IPS-15b (cell line): ENCODE measurements at regions not wholly inside any gene's neighbourhood (a gene's known extent, or its start where the extent isn't known, plus 50 kb on each side); places are given as distances from the start of the nearest gene placed in this dataset.

Experiments used
- H3K27me3 ChIP-seq: one replicate; pipeline ENCODE4 v1.6.1; 2013; ENCODE audit warnings: low read length; ENCODE audit not compliant: control insufficient read depth, insufficient read depth
- H3K36me3 ChIP-seq: one replicate; pipeline ENCODE4 v1.6.1; 2013; ENCODE audit warnings: low read length; ENCODE audit not compliant: control insufficient read depth, insufficient read depth
- H3K4me1 ChIP-seq: one replicate; pipeline ENCODE4 v1.6.1; 2013; ENCODE audit warnings: mild to moderate bottlenecking, low read length; ENCODE audit not compliant: control insufficient read depth, insufficient read depth
- H3K4me3 ChIP-seq: one replicate; pipeline ENCODE4 v1.5.1; 2013; ENCODE audit warnings: low read depth, low read length
- H3K9ac ChIP-seq: one replicate; pipeline ENCODE4 v1.6.1; 2013; ENCODE audit warnings: low read depth, mild to moderate bottlenecking, low read length
- H3K9me3 ChIP-seq: one replicate; pipeline ENCODE4 v1.6.1; 2013; ENCODE audit warnings: mild to moderate bottlenecking, low read length; ENCODE audit not compliant: control insufficient read depth, insufficient read depth

DNA sequence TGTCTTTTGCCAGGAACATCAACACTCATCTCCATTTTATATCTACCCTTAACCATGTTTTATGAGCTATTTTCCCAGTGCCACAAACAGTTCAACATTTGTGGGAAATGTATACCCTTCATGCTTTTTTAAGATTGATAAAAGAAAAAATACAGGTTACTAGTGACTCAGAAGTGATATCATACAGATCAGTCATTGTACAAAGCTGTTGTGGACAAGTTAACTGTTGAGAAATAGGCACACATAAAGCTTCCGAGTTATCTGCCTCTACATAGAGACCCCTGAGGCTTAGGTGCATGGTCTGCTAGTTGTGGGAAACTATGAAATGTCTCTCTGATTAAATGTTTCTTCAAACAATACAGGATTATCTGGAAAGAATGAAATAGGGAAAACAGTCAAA is 96.3 kb downstream of the LSM5 start:
- Histone ChIP-seq H3K36me3 (no peaks in the 10 kb centered on the region), H3K9me3 (no peaks in the 10 kb centered on the region), H3K4me1 (no peaks in the 10 kb centered on the region), H3K4me3 (no peak overlapping the region), H3K9ac (no peak overlapping the region), H3K27me3 (no peaks in the 10 kb centered on the region)

- Histone ChIP-seq H3K4me3 (no peak overlapping the region), H3K9ac (no peak overlapping the region), H3K27me3 (no peaks in the 10 kb centered on the region), H3K4me1 (no peaks in the 10 kb centered on the region), H3K36me3 (no peaks in the 10 kb centered on the region), H3K9me3 (no peaks in the 10 kb centered on the region)
Observed at GRCh38 chr7:32390210-32390609, 100.0 kb downstream of the LSM5 start.

GRCh38 chr7:32385316-32385956 is 104.7 kb downstream of the LSM5 start:
- no peak overlapping the region for H3K4me3 ChIP-seq
- no peaks in the 10 kb centered on the region for H3K9me3 ChIP-seq
- no peaks in the 10 kb centered on the region for H3K27me3 ChIP-seq

DNA sequence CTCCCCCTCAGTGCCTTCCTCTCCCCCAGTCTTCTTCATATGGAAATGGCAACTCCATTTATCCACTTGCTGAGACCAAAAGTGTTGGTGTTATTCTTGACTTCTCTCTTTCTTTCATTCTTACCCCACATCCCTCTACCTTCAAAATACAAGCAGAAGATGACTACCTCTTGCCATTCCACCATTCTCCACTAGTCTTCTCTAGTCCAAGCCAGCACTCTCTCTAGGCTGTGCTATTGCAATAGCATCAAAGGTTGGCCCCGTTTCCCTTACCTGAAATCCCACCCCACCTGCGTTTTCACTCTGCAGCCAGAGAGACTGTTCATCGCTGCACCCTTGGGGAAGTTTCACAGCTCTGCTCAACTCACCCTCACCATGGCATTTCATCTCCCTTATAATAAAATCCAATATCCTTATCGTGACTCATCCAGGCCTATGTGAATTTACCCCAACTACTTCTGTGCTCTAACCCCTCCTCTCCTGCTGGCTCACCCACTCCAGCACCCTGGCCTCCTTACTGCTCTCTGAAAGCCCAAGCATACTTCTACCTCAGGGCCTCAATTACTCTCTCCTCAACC is 109.1 kb downstream of the LSM5 start:
- no peak overlapping the region for H3K9ac ChIP-seq
- H3K4me3 ChIP-seq, result no peak overlapping the region
- no peaks in the 10 kb centered on the region for H3K4me1 ChIP-seq
- no peaks in the 10 kb centered on the region for H3K9me3 ChIP-seq
- H3K27me3 ChIP-seq, result peaks cover 3% of the 10 kb centered on the region
- no peaks in the 10 kb centered on the region for H3K36me3 ChIP-seq

More at GRCh38 chr7:32385316-32385956, 104.7 kb downstream of the LSM5 start:
- Histone ChIP-seq H3K4me1 (no peaks in the 10 kb centered on the region), H3K36me3 (no peaks in the 10 kb centered on the region), H3K9ac (no peak overlapping the region)

GRCh38 chr7:32379510-32380112 is 110.6 kb downstream of the LSM5 start:
- no peak overlapping the region for H3K4me3 ChIP-seq
- H3K27me3 ChIP-seq, result peaks cover 3% of the 10 kb centered on the region
- H3K4me1 ChIP-seq, result no peaks in the 10 kb centered on the region
- no peaks in the 10 kb centered on the region for H3K9me3 ChIP-seq
- no peaks in the 10 kb centered on the region for H3K36me3 ChIP-seq
- no peak overlapping the region for H3K9ac ChIP-seq

DNA sequence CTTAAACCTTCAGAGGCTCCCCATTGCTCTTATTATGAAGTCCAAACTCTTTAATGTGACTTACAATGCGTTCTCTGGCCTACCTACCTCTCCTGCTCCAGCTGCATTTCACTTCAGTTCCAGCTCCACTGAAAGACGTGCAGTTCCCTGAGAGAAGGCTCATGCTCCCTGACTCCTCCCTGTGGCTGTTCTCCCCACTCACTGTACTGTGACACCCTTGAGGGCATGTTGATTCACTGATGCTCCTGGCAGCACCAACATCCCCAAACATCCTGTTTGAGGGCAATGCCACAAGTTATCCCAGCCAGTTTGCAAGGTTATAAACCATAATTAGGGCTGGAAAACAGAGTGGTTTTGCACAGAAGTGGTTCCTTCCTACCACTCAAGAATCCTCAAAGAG is 111.2 kb downstream of the LSM5 start:
- no peak overlapping the region for H3K4me3 ChIP-seq
- H3K27me3 ChIP-seq, result peaks cover 3% of the 10 kb centered on the region
- no peaks in the 10 kb centered on the region for H3K36me3 ChIP-seq
- no peaks in the 10 kb centered on the region for H3K4me1 ChIP-seq
- no peaks in the 10 kb centered on the region for H3K9me3 ChIP-seq
- no peak overlapping the region for H3K9ac ChIP-seq

- Histone ChIP-seq H3K4me3 (no peak overlapping the region), H3K4me1 (no peaks in the 10 kb centered on the region), H3K9me3 (no peaks in the 10 kb centered on the region), H3K27me3 (no peaks in the 10 kb centered on the region), H3K36me3 (no peaks in the 10 kb centered on the region), H3K9ac (no peak overlapping the region)
Observed at GRCh38 chr7:32364581-32364980, 125.6 kb downstream of the LSM5 start.

GRCh38 chr7:32360127-32360526 is 130.1 kb downstream of the LSM5 start:
- Histone ChIP-seq H3K9ac (no peak overlapping the region), H3K9me3 (no peaks in the 10 kb centered on the region), H3K27me3 (peaks cover 5% of the 10 kb centered on the region), H3K36me3 (no peaks in the 10 kb centered on the region), H3K4me1 (no peaks in the 10 kb centered on the region), H3K4me3 (no peak overlapping the region)

DNA sequence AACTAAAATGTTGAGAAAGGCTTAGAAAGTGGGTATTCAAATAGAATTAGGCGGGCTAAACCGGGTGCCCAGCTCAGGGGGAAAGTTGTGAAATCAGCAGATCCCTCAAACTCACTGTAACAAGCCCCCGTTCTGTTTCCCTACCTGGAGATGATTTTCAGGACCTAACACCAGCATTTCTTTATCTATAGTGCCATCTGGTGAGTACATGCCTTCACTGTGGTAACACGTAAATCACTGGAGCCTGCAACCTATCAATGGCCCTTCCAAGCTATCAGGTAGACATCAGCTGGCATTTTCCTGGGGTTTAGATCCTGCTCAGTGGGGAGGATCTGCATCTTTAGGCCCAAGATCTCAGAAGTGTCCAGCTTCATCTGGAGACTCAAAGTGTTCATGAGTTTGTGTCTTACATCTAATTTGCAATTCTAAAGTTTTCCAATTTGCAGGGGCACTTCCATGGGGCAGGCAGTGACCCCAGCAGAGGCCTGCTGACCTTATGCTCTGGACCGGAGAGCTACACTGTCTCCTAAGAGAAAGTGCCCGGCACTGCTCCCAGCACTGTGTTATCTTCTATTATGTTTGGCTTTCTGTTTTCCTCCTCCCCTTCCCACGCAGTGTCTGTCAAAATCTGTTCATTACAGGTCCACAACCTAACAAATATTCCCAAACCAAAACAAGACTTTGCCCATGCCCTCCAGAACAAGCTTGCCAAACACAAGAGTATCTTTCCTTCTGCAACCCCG is 132.5 kb downstream of the LSM5 start:
- H3K4me1 ChIP-seq, result no peaks in the 10 kb centered on the region
- peaks cover 5% of the 10 kb centered on the region for H3K27me3 ChIP-seq
- H3K9me3 ChIP-seq, result no peaks in the 10 kb centered on the region
- no peak overlapping the region for H3K4me3 ChIP-seq
- H3K9ac ChIP-seq, result no peak overlapping the region
- no peaks in the 10 kb centered on the region for H3K36me3 ChIP-seq

DNA sequence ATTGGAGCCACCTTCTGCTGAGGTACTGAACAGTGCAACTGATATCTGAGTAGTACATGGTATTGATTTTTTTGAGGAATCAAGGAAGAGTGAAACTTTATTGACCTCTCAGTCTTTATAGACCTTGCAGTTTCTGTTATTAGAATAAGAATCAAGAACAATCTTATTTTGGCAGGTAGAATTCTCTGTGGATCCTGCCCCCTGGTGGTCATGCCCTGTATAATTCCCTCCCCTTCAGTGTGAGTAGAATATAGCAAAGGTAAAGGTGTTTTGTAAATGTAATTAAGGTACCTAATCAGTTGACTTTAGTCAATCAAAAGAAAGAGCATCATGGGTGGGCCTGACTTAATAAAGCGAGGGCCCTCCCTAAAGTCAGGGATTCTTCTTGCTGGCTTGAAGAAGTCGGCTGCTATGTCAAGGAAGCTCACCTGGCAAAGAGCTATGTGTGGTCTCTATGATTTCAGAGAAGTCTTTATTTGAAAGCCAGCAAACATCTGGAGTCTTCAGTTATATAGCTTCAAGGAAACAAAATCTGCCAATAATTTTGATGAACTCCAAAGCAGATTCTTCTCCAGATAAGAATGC is 142.8 kb downstream of the LSM5 start:
- Histone ChIP-seq H3K9me3 (no peaks in the 10 kb centered on the region), H3K9ac (no peak overlapping the region), H3K4me3 (no peak overlapping the region), H3K4me1 (no peaks in the 10 kb centered on the region), H3K27me3 (no peaks in the 10 kb centered on the region), H3K36me3 (no peaks in the 10 kb centered on the region)

DNA sequence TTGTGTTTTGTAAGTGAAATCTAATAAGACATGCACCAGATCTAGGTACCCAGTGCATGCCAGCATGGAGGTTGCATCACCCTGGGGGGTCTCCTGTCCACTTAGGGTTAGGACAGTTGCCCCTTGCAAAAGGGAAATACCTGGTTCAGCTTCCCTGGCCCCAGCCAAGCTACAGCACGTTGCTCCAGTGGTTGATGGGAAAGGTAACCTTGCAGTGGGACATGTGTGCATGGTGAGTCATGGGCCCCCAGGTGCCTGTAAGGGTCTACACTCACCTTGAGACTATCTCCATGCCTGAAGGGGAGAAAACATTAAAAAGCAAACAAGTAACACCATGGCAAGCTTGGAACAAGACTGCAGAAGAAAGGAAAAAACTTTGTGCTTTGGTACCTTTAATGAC is 143.9 kb downstream of the LSM5 start:
- H3K36me3 ChIP-seq, result no peaks in the 10 kb centered on the region
- H3K4me3 ChIP-seq, result no peak overlapping the region
- no peaks in the 10 kb centered on the region for H3K4me1 ChIP-seq
- no peaks in the 10 kb centered on the region for H3K9me3 ChIP-seq
- H3K9ac ChIP-seq, result no peak overlapping the region
- no peaks in the 10 kb centered on the region for H3K27me3 ChIP-seq
